Hepatocyte (in vitro differentiated cells): ENCODE measurements at regions not wholly inside any gene's neighbourhood (a gene's known extent, or its start where the extent isn't known, plus 50 kb on each side); places are given as distances from the start of the nearest gene placed in this dataset.

Experiments used
- DNase-seq: peaks from one replicate; pipeline ENCODE4 v3.0.0-alpha.2; 2016; ENCODE audit warnings: low spot score
- H2AFZ ChIP-seq: fragments of 200-600 bp; sonication (generic); 2 replicates; pipeline ENCODE4 v1.6.0; 2016; ENCODE audit warnings: antibody characterized with exemption, mild to moderate bottlenecking
- H3K27ac ChIP-seq: fragments of 200-600 bp; sonication (generic); 2 replicates; pipeline ENCODE4 v1.5.1; 2016; ENCODE audit warnings: mild to moderate bottlenecking
- H3K27me3 ChIP-seq: fragments of 200-600 bp; sonication (generic); 2 replicates; pipeline ENCODE4 v1.6.1; 2016
- H3K36me3 ChIP-seq: fragments of 200-600 bp; sonication (generic); replicated peaks from 2 replicates; pipeline ENCODE4 v1.5.1; 2016; ENCODE audit warnings: low read depth; ENCODE audit not compliant: insufficient read depth
- H3K4me1 ChIP-seq: fragments of 200-600 bp; sonication (generic); 2 replicates; pipeline ENCODE4 v1.5.1; 2016; ENCODE audit warnings: mild to moderate bottlenecking, moderate library complexity; ENCODE audit not compliant: insufficient read depth
- H3K4me2 ChIP-seq: fragments of 200-600 bp; sonication (generic); 2 replicates; pipeline ENCODE4 v1.6.0; 2016
- H3K4me3 ChIP-seq: fragments of 200-600 bp; sonication (generic); 2 replicates; pipeline ENCODE4 v1.5.1; 2016; ENCODE audit warnings: mild to moderate bottlenecking
- H3K79me2 ChIP-seq: fragments of 200-600 bp; sonication (generic); 2 replicates; pipeline ENCODE4 v1.6.0; 2017; ENCODE audit warnings: mild to moderate bottlenecking
- H3K9me2 ChIP-seq: fragments of 200-600 bp; sonication (generic); replicated peaks from 2 replicates; pipeline ENCODE4 v1.6.0; 2017; ENCODE audit warnings: mild to moderate bottlenecking; ENCODE audit not compliant: insufficient read depth
- H3K9me3 ChIP-seq: fragments of 200-600 bp; sonication (generic); 2 replicates; pipeline ENCODE4 v1.5.1; 2016; ENCODE audit warnings: low read depth, mild to moderate bottlenecking
- H4K20me1 ChIP-seq: fragments of 200-600 bp; sonication (generic); 2 replicates; pipeline ENCODE4 v1.6.0; 2016; ENCODE audit warnings: mild to moderate bottlenecking; ENCODE audit not compliant: insufficient read depth, poor library complexity, severe bottlenecking
- CTCF ChIP-seq: fragments of 200-600 bp; sonication (generic); IDR thresholded peaks from 2 replicates; pipeline ENCODE4 v1.5.1; 2016; ENCODE audit warnings: antibody characterized with exemption, mild to moderate bottlenecking; ENCODE audit not compliant: poor library complexity
- EZH2 ChIP-seq: fragments of 200-600 bp; sonication (generic); IDR thresholded peaks from 2 replicates; pipeline ENCODE4 v1.6.1; 2016; ENCODE audit warnings: antibody characterized with exemption, mild to moderate bottlenecking, borderline replicate concordance
- EZH2phosphoT487 ChIP-seq: fragments of 200-600 bp; sonication (generic); IDR thresholded peaks from one replicate; pipeline ENCODE4 v1.6.1; 2018; ENCODE audit warnings: antibody characterized with exemption, mild to moderate bottlenecking, low read depth, moderate library complexity; ENCODE audit not compliant: unreplicated experiment, severe bottlenecking
- WGBS: methylation state at CpG from one replicate; pipeline ENCODE4 v1.1.6; 2016; ENCODE audit warnings: low lambda C conversion rate; ENCODE audit errors: missing lambda C conversion rate; 5-methylcytosine and 5-hydroxymethylcytosine counted together

- TF ChIP-seq EZH2 (no peak), EZH2phosphoT487 (no peak), CTCF (no peak)
- Histone ChIP-seq H3K27ac (no peak overlapping the region), H3K36me3 (no peaks in the 10 kb centered on the region), H3K4me2 (no peak overlapping the region), H3K27me3 (no peaks in the 10 kb centered on the region), H3K4me3 (no peak overlapping the region), H3K79me2 (no peaks in the 10 kb centered on the region), H3K9me2 (no peaks in the 10 kb centered on the region), H3K9me3 (no peaks in the 10 kb centered on the region), H4K20me1 (no peaks in the 10 kb centered on the region), H2AFZ (no peak overlapping the region), H3K4me1 (no peaks in the 10 kb centered on the region)
- DNase-seq: peak; percentile 22
- 68% methylated on average over 13 of the region's 13 CpGs for WGBS
Observed at GRCh38 chr11:31968461-31969358, 122.2 kb upstream of the RCN1 start.

- DNase-seq: no peak
- no peaks in the 10 kb centered on the region for H3K9me3 ChIP-seq
- H3K27me3 ChIP-seq: no peaks in the 10 kb centered on the region
- no peaks in the 10 kb centered on the region for H3K4me1 ChIP-seq
- no peak overlapping the region for H2AFZ ChIP-seq
- H3K9me2 ChIP-seq: no peaks in the 10 kb centered on the region
- H3K79me2 ChIP-seq: no peaks in the 10 kb centered on the region
- no peak overlapping the region for H3K4me2 ChIP-seq
- no peaks in the 10 kb centered on the region for H4K20me1 ChIP-seq
- 89% methylated on average over 7 of the region's 7 CpGs for WGBS
- no peak overlapping the region for H3K4me3 ChIP-seq
- H3K36me3 ChIP-seq: no peaks in the 10 kb centered on the region
- H3K27ac ChIP-seq: no peak overlapping the region
- TF ChIP-seq EZH2 (no peak), CTCF (no peak), EZH2phosphoT487 (no peak)
Observed at GRCh38 chr11:31967404-31968130, 123.3 kb upstream of the RCN1 start.

GRCh38 chr11:31966846-31967245 is 124.0 kb upstream of the RCN1 start:
- H3K27ac ChIP-seq: no peak overlapping the region
- H3K27me3 ChIP-seq: no peaks in the 10 kb centered on the region
- H3K9me3 ChIP-seq: no peaks in the 10 kb centered on the region
- no peak overlapping the region for H3K4me3 ChIP-seq
- no peaks in the 10 kb centered on the region for H3K79me2 ChIP-seq
- no peaks in the 10 kb centered on the region for H3K4me1 ChIP-seq
- WGBS: 79% methylated on average over 9 of the region's 9 CpGs
- no peaks in the 10 kb centered on the region for H3K36me3 ChIP-seq
- TF ChIP-seq EZH2 (no peak), CTCF (no peak), EZH2phosphoT487 (no peak)
- H2AFZ ChIP-seq: no peak overlapping the region
- no peak overlapping the region for H3K4me2 ChIP-seq
- DNase-seq: no peak
- H4K20me1 ChIP-seq: no peaks in the 10 kb centered on the region
- H3K9me2 ChIP-seq: no peaks in the 10 kb centered on the region
